H9 (cell line): ENCODE measurements at regions not wholly inside any gene's neighbourhood (a gene's known extent, or its start where the extent isn't known, plus 50 kb on each side); places are given as distances from the start of the nearest gene placed in this dataset.

Experiments used
- DNase-seq: peaks from one replicate; pipeline ENCODE4 v3.0.0-alpha.2; 2017
- H2AFZ ChIP-seq: one replicate; pipeline ENCODE4 v1.6.1; 2013; ENCODE audit warnings: mild to moderate bottlenecking, low read length, control low read depth, moderate library complexity
- H2AK5ac ChIP-seq: 2 replicates; pipeline ENCODE4 v1.6.1; 2013; ENCODE audit warnings: low read length, control low read depth, mixed read lengths; ENCODE audit not compliant: insufficient read length
- H2BK120ac ChIP-seq: one replicate; pipeline ENCODE4 v1.6.1; 2013; ENCODE audit warnings: low read depth, mild to moderate bottlenecking, low read length, control low read depth, inconsistent platforms; ENCODE audit not compliant: poor library complexity, severe bottlenecking
- H2BK12ac ChIP-seq: 2 replicates; pipeline ENCODE4 v1.6.1; 2013; ENCODE audit warnings: low read length, control low read depth, mixed read lengths, low read depth; ENCODE audit not compliant: insufficient read length
- H2BK15ac ChIP-seq: 2 replicates; pipeline ENCODE4 v1.6.1; 2013; ENCODE audit warnings: low read depth, low read length, control low read depth
- H2BK20ac ChIP-seq: one replicate; pipeline ENCODE4 v1.6.1; 2013; ENCODE audit warnings: low read depth, mild to moderate bottlenecking, low read length, control low read depth, inconsistent platforms; ENCODE audit not compliant: poor library complexity, severe bottlenecking
- H2BK5ac ChIP-seq: 2 replicates; pipeline ENCODE4 v1.6.1; 2013; ENCODE audit warnings: low read length, control low read depth, mixed read lengths; ENCODE audit not compliant: insufficient read length
- H3K14ac ChIP-seq: 2 replicates; pipeline ENCODE4 v1.6.1; 2013; ENCODE audit warnings: low read length, control low read depth; ENCODE audit not compliant: insufficient read depth
- H3K18ac ChIP-seq: 2 replicates; pipeline ENCODE4 v1.6.1; 2013; ENCODE audit warnings: low read depth, mild to moderate bottlenecking, mixed read lengths, low read length, control low read depth; ENCODE audit not compliant: insufficient read length
- H3K23ac ChIP-seq: 2 replicates; pipeline ENCODE4 v1.6.1; 2013; ENCODE audit warnings: low read length, control low read depth, mixed read lengths, low read depth; ENCODE audit not compliant: insufficient read length
- H3K23me2 ChIP-seq: 2 replicates; pipeline ENCODE4 v1.6.1; 2013; ENCODE audit warnings: low read depth, mild to moderate bottlenecking, mixed read lengths, low read length, control low read depth; ENCODE audit not compliant: insufficient read length, poor library complexity, severe bottlenecking
- H3K27ac ChIP-seq: 2 replicates; pipeline ENCODE4 v1.5.1; 2013; ENCODE audit warnings: low read length, control low read depth, mixed read lengths, low read depth; ENCODE audit not compliant: insufficient read length
- H3K27me3 ChIP-seq: 2 replicates; pipeline ENCODE4 v1.6.1; 2013; ENCODE audit warnings: low read length, control low read depth, inconsistent platforms; ENCODE audit not compliant: insufficient read depth
- H3K4ac ChIP-seq: 2 replicates; pipeline ENCODE4 v1.6.1; 2013; ENCODE audit warnings: low read depth, mild to moderate bottlenecking, control low read depth, inconsistent platforms, low read length, moderate library complexity
- H3K4me1 ChIP-seq: 2 replicates; pipeline ENCODE4 v1.6.1; 2013; ENCODE audit warnings: low read length, control low read depth, inconsistent platforms; ENCODE audit not compliant: insufficient read depth
- H3K4me2 ChIP-seq: 2 replicates; pipeline ENCODE4 v1.6.1; 2013; ENCODE audit warnings: low read length, control low read depth, mixed read lengths; ENCODE audit not compliant: insufficient read length, insufficient read depth
- H3K56ac ChIP-seq: 2 replicates; pipeline ENCODE4 v1.6.1; 2013; ENCODE audit warnings: low read depth, mild to moderate bottlenecking, mixed read lengths, low read length, control low read depth; ENCODE audit not compliant: insufficient read length
- H3K79me1 ChIP-seq: 2 replicates; pipeline ENCODE4 v1.6.1; 2013; ENCODE audit warnings: low read depth, mild to moderate bottlenecking, moderate library complexity, low read length, control low read depth, inconsistent platforms; ENCODE audit not compliant: insufficient read depth, poor library complexity, severe bottlenecking
- H3K79me2 ChIP-seq: 2 replicates; pipeline ENCODE4 v1.6.1; 2013; ENCODE audit warnings: low read length, control low read depth, inconsistent platforms; ENCODE audit not compliant: insufficient read depth
- H3K9ac ChIP-seq: 2 replicates; pipeline ENCODE4 v1.6.1; 2013; ENCODE audit warnings: low read length, control low read depth, mixed read lengths; ENCODE audit not compliant: insufficient read length; ENCODE audit errors: extremely low read depth
- H3K9me3 ChIP-seq: one replicate; pipeline ENCODE4 v1.6.1; 2013; ENCODE audit warnings: low read depth, low read length, inconsistent platforms; ENCODE audit not compliant: control insufficient read depth
- H3T11ph ChIP-seq: one replicate; pipeline ENCODE4 v1.6.1; 2013; ENCODE audit warnings: mild to moderate bottlenecking, low read length, control low read depth, inconsistent platforms
- H4K20me1 ChIP-seq: one replicate; pipeline ENCODE4 v1.6.1; 2013; ENCODE audit not compliant: control insufficient read depth, insufficient read length, insufficient read depth
- H4K5ac ChIP-seq: 2 replicates; pipeline ENCODE4 v1.6.1; 2013; ENCODE audit warnings: low read depth, mild to moderate bottlenecking, mixed read lengths, low read length, control low read depth; ENCODE audit not compliant: insufficient read length
- H4K8ac ChIP-seq: replicated peaks from 2 replicates; pipeline ENCODE4 v1.6.1; 2013; ENCODE audit warnings: low read length, control low read depth, mixed read lengths, low read depth; ENCODE audit not compliant: insufficient read length
- H4K91ac ChIP-seq: 2 replicates; pipeline ENCODE4 v1.6.1; 2013; ENCODE audit warnings: low read depth, mild to moderate bottlenecking, moderate library complexity, mixed read lengths, low read length, control low read depth; ENCODE audit not compliant: insufficient read length
- H3K27ac Mint-ChIP-seq, 3 experiments: 2 replicates in 2 of 3; 3 replicates in 1 of 3; pipeline ENCODE4 v1.8.0; 2020 to 2021; ENCODE audit warnings: mixed read lengths in 3 of 3, mild to moderate bottlenecking in 1 of 3, moderate library complexity in 1 of 3
- H3K27me3 Mint-ChIP-seq: 2 replicates; pipeline ENCODE4 v1.8.0; 2021; ENCODE audit warnings: low read depth, mild to moderate bottlenecking, moderate library complexity, mixed read lengths
- H3K36me3 Mint-ChIP-seq, 3 experiments: 2 replicates in 2 of 3; 3 replicates in 1 of 3; pipeline ENCODE4 v1.8.0; 2020 to 2021; ENCODE audit warnings: low read depth in 3 of 3, mixed read lengths in 3 of 3; ENCODE audit not compliant: insufficient read depth in 1 of 3
- H3K4me1 Mint-ChIP-seq, 2 experiments: 2 replicates each; pipeline ENCODE4 v1.8.0; 2020; ENCODE audit warnings: mixed read lengths in 2 of 2
- H3K4me3 Mint-ChIP-seq, 2 experiments: 2 replicates in 1 of 2; 3 replicates in 1 of 2; pipeline ENCODE4 v1.8.0; 2020 to 2021; ENCODE audit warnings: mild to moderate bottlenecking in 2 of 2, mixed read lengths in 2 of 2, moderate library complexity in 1 of 2
- H3K9me3 Mint-ChIP-seq, 2 experiments: 2 replicates in 1 of 2; 3 replicates in 1 of 2; pipeline ENCODE4 v1.8.0; 2020; ENCODE audit warnings: mild to moderate bottlenecking in 2 of 2, mixed read lengths in 2 of 2, moderate library complexity in 1 of 2
- CTCF ChIP-seq: fragments of 200-600 bp; sonication (generic); conservative IDR thresholded peaks from 3 replicates; pipeline ENCODE4 v1.8.0; 2021; ENCODE audit warnings: antibody characterized with exemption, mild to moderate bottlenecking
- WGBS: extraction: QIAGEN DNeasy Blood & Tissue Kit; methylation state at CpG from one replicate; pipeline ENCODE4 v1.1.7; 2013; ENCODE audit warnings: missing lambda C conversion rate, low lambda C conversion rate, mixed read lengths; ENCODE audit not compliant: insufficient read length; ENCODE audit errors: extremely low coverage; 5-methylcytosine and 5-hydroxymethylcytosine counted together

DNA sequence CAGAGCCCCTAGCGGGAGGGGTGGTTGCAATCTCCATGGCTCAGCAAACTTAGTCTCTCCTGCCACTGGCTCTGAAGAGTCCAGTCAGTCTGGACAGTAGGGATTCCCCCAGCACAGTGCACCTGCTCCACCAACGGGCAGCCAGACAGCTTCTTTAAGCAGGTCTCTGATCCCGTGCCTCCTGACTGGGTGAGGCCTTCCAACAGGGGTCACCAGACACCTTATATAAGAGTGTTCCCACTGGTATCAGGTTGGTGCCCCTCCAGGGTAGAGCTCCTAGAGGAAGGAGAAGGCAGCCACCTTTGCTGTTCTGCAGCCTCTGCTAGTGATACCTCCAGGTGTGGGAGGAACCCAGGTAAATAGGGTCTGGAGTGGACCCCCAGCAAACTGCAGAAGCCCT, 1393.4 kb downstream of the STIM2 start:
- Mint-ChIP-seq H3K4me1 (no peaks in the 10 kb centered on the region), H3K27ac (no peak overlapping the region; a peak in 1 of 7 replicates), H3K36me3 (peaks cover 0 to 10% (median 1%) of the 10 kb centered on the region in 3 experiments; a peak in 4 of 7 replicates), H3K9me3 (peaks cover 3 to 15% of the 10 kb centered on the region in 2 experiments), H3K27me3 (no peaks in the 10 kb centered on the region), H3K4me3 (no peak overlapping the region)
- H3K4me2 ChIP-seq, result no peak overlapping the region
- no peaks in the 10 kb centered on the region for H3K79me2 ChIP-seq
- no peak overlapping the region for H2BK5ac ChIP-seq
- no peak overlapping the region for H3K27ac ChIP-seq
- no peak overlapping the region for H3K23ac ChIP-seq
- no peaks in the 10 kb centered on the region for H3K79me1 ChIP-seq
- H4K91ac ChIP-seq, result no peak overlapping the region
- no peak overlapping the region for H3K4ac ChIP-seq
- H3K9me3 ChIP-seq, result no peaks in the 10 kb centered on the region
- no peak overlapping the region for H2BK15ac ChIP-seq
- H3K27me3 ChIP-seq, result no peaks in the 10 kb centered on the region
- H3K4me1 ChIP-seq, result no peaks in the 10 kb centered on the region
- H4K8ac ChIP-seq, result no peak overlapping the region
- H3K9ac ChIP-seq, result no peak overlapping the region
- WGBS, result no CpG with 5 or more reads among the region's 3 CpGs
- H3T11ph ChIP-seq, result no peak overlapping the region
- H2BK20ac ChIP-seq, result no peak overlapping the region
- no peak for DNase-seq
- H3K14ac ChIP-seq, result no peak overlapping the region
- H2BK12ac ChIP-seq, result no peak overlapping the region
- no peak overlapping the region for H3K56ac ChIP-seq
- TF ChIP-seq CTCF, result no peak
- no peak overlapping the region for H2AK5ac ChIP-seq
- H2BK120ac ChIP-seq, result no peak overlapping the region
- H3K23me2 ChIP-seq, result no peaks in the 10 kb centered on the region
- no peak overlapping the region for H4K5ac ChIP-seq
- H3K18ac ChIP-seq, result no peak overlapping the region
- H2AFZ ChIP-seq, result no peak overlapping the region
- no peaks in the 10 kb centered on the region for H4K20me1 ChIP-seq
